ENCODE measurements at regions not wholly inside any gene's neighbourhood (a gene's known extent, or its start where the extent isn't known, plus 50 kb on each side); places are given as distances from the start of the nearest gene placed in this dataset.

- H4K20me1 ChIP-seq (replicated peaks in 1 of 2; ENCODE audit: control insufficient read depth in 1 of 2, insufficient read depth in 2 of 2, low read length in 2 of 2), result no peaks in the 10 kb centered on the region
- no peaks in the 10 kb centered on the region for H3K79me1 ChIP-seq (ENCODE audit: low read depth, low read length)
- H4K8ac ChIP-seq (ENCODE audit: extremely low read depth, insufficient read depth, low read length), result no peak overlapping the region
- POLR2A ChIA-PET (ENCODE audit: partially characterized antibody), result no interaction called here
- H2AFZ ChIP-seq (ENCODE audit: low read length), result no peak overlapping the region
- no peak overlapping the region for H4K91ac ChIP-seq (replicated peaks; ENCODE audit: insufficient read length, low read length)
- H3K4me3 ChIP-seq (ENCODE audit: extremely low read depth in 1 of 4, insufficient read depth in 2 of 4, low read depth in 3 of 4, low read length in 4 of 4), result no peak overlapping the region
- H3K23ac ChIP-seq (ENCODE audit: insufficient read length), result no peak overlapping the region
- no peak overlapping the region for H2BK15ac ChIP-seq (ENCODE audit: low read length)
- no peak overlapping the region for H3K14ac ChIP-seq (ENCODE audit: insufficient read length)
- H2BK12ac ChIP-seq (ENCODE audit: low read depth, low read length), result no peak overlapping the region
- H3K23me2 ChIP-seq (ENCODE audit: low read depth, low read length), result no peaks in the 10 kb centered on the region; the same call in 1 of the 2 replicates
- FAIRE-seq (no peak), DNase-seq (ENCODE audit: low read depth in 1 of 2, low spot score in 2 of 2) (no peak)
- no peak overlapping the region for H3K9ac ChIP-seq (replicated peaks in 1 of 4; ENCODE audit: extremely low read depth in 1 of 4, low read depth in 3 of 4, low read length in 3 of 4)
- no peak overlapping the region for H3K56ac ChIP-seq (replicated peaks; ENCODE audit: insufficient read length, low read depth, low read length)
- no peaks in the 10 kb centered on the region for H3K36me3 ChIP-seq (ENCODE audit: control insufficient read depth in 2 of 4, insufficient read depth in 4 of 4, low read length in 3 of 4)
- no peak overlapping the region for H4K5ac ChIP-seq (ENCODE audit: insufficient read length, low read depth, low read length)
- H3K18ac ChIP-seq (ENCODE audit: extremely low read depth, low read length), result no peak overlapping the region
- H2BK5ac ChIP-seq (ENCODE audit: low read depth, low read length), result no peak overlapping the region
- no peak overlapping the region for H2BK20ac ChIP-seq (ENCODE audit: low read length)
- H3K4me2 ChIP-seq (ENCODE audit: insufficient read depth in 1 of 2, low read depth in 2 of 2, low read length in 2 of 2), result no peak overlapping the region
- no peaks in the 10 kb centered on the region for H3K9me3 ChIP-seq (ENCODE audit: insufficient read depth in 2 of 2, low read depth in 1 of 2, low read length in 1 of 2)
- H2AK5ac ChIP-seq (ENCODE audit: low read depth, low read length), result no peak overlapping the region
- no peaks in the 10 kb centered on the region for H3K4me1 ChIP-seq (replicated peaks in 1 of 4; ENCODE audit: control insufficient read depth in 3 of 4, insufficient read depth in 4 of 4, low read length in 3 of 4)
- 90% methylated on average over 3 of the region's 3 CpGs; no CpG with 5 or more reads in 1 of the 2 experiments for WGBS, 2 experiments (ENCODE audit: extremely low coverage in 1 of 2, insufficient coverage in 1 of 2, insufficient read length in 1 of 2, insufficient replicate concordance in 2 of 2, low coverage in 1 of 2, low lambda C conversion rate in 2 of 2, missing lambda C conversion rate in 1 of 2)
- H3K79me2 ChIP-seq (ENCODE audit: control insufficient read depth in 1 of 2, insufficient read depth in 2 of 2, low read length in 2 of 2), result no peaks in the 10 kb centered on the region
- H2BK120ac ChIP-seq (replicated peaks; ENCODE audit: low read depth, low read length), result no peak overlapping the region
- no peak overlapping the region for H3K4ac ChIP-seq (replicated peaks; ENCODE audit: insufficient read length, low read depth, low read length)
- H3K27ac ChIP-seq (ENCODE audit: low read depth, low read length), result no peak overlapping the region
- peaks cover 0 to 2% (median 0%) of the 10 kb centered on the region in 4 experiments; a peak in 1 of 7 replicates for H3K27me3 ChIP-seq (replicated peaks in 1 of 4; ENCODE audit: control insufficient read depth in 3 of 4, extremely low read depth in 1 of 4, insufficient read depth in 3 of 4, low read length in 3 of 4)
- CTCF ChIA-PET (ENCODE audit: partially characterized antibody), result no interaction called here
- TF ChIP-seq BRCA1 (IDR thresholded peaks at IDR 0.05; ENCODE audit: low read depth, low read length), result no peak
- no peak for TF ChIP-seq SIRT6 (IDR thresholded peaks at IDR 0.05; ENCODE audit: low read length)
- no peak for TF ChIP-seq TAF1 (IDR thresholded peaks at IDR 0.05; ENCODE audit: low read depth, low read length)
- TF ChIP-seq FOSL1 (IDR thresholded peaks at IDR 0.05; ENCODE audit: insufficient read depth, low read depth, low read length), result no peak
- no peak for TF ChIP-seq ATF2 (IDR thresholded peaks at IDR 0.05; ENCODE audit: low read length)
- TF ChIP-seq RXRA (IDR thresholded peaks at IDR 0.05; ENCODE audit: insufficient read depth, low read depth, low read length), result no peak
- no peak for TF ChIP-seq KDM5A (IDR thresholded peaks at IDR 0.05; ENCODE audit: low read length)
- no peak for TF ChIP-seq BCL11A (IDR thresholded peaks at IDR 0.05; ENCODE audit: low read depth in 2 of 2, low read length in 2 of 2)
- TF ChIP-seq RBBP5 (IDR thresholded peaks at IDR 0.05; ENCODE audit: borderline replicate concordance, low read depth, low read length), result no peak
- no peak for TF ChIP-seq HDAC6 (IDR thresholded peaks at IDR 0.05; ENCODE audit: low read depth, low read length)
- TF ChIP-seq CEBPB (IDR thresholded peaks at IDR 0.05; ENCODE audit: low read depth, low read length), result no peak
- TF ChIP-seq RFX5 (IDR thresholded peaks at IDR 0.05; ENCODE audit: borderline replicate concordance, low read depth, low read length), result no peak
- TF ChIP-seq PHF8 (conservative IDR thresholded peaks at IDR 0.05; ENCODE audit: low read depth, low read length), result no peak
- TF ChIP-seq GTF2F1 (IDR thresholded peaks at IDR 0.05; ENCODE audit: borderline replicate concordance, low read depth, low read length), result no peak
- TF ChIP-seq JUN (IDR thresholded peaks at IDR 0.05; ENCODE audit: low read depth, low read length), result no peak
Observed at GRCh38 chr6:81933089-81933488, 180.6 kb upstream of the TENT5A start.

All from H1 (cell line).